ENCODE measurements at regions not wholly inside any gene's neighbourhood (a gene's known extent, or its start where the extent isn't known, plus 50 kb on each side); places are given as distances from the start of the nearest gene placed in this dataset.

DNA sequence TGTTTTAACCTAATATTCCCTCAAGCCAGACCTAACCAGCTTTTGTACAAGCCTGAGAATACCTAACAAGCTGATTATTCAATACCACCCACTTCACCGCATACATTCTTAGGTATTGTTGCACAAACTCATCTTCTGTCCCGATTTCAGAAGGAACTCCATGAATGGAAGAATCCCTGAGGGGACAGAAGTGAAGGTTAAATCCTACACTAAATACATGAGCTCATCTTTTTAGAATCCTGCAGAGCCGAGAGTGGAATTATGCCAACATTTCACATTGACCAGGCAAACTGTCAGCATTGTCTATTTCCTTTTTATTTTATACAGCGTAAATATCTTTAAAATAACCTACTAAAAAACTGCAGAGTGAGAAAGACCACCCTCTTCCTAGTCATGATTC, 140.7 kb upstream of the PRICKLE1 start:
- no peak for TF ChIP-seq CTCF (IDR thresholded peaks at IDR 0.05)
- no peak for TF ChIP-seq POLR2AphosphoS5 (IDR thresholded peaks at IDR 0.05)
- TF ChIP-seq POLR2A (IDR thresholded peaks at IDR 0.05) = no peak

Data from prostate gland (tissue), 2 donors.